Neural progenitor cell (in vitro differentiated cells): ENCODE measurements at regions not wholly inside any gene's neighbourhood (a gene's known extent, or its start where the extent isn't known, plus 50 kb on each side); places are given as distances from the start of the nearest gene placed in this dataset.

Experiments used
- DNase-seq: peaks from one replicate; pipeline ENCODE4 v3.0.0-alpha.2; 2016; ENCODE audit warnings: low spot score
- H2AFZ ChIP-seq: fragments of 200-600 bp; sonication (generic); replicated peaks from 2 replicates; pipeline ENCODE4 v1.6.1; 2016; ENCODE audit warnings: antibody characterized with exemption
- H3F3A ChIP-seq: fragments of 200-600 bp; sonication (generic); 2 replicates; pipeline ENCODE4 v1.6.1; 2016; ENCODE audit warnings: antibody characterized with exemption, low read depth
- H3K27ac ChIP-seq: fragments of 200-600 bp; sonication (generic); 2 replicates; pipeline ENCODE4 v1.5.1; 2016; ENCODE audit warnings: mild to moderate bottlenecking
- H3K27me3 ChIP-seq: fragments of 200-600 bp; sonication (generic); 2 replicates; pipeline ENCODE4 v1.6.1; 2016; ENCODE audit warnings: mild to moderate bottlenecking, moderate library complexity
- H3K36me3 ChIP-seq: fragments of 200-600 bp; sonication (generic); 2 replicates; pipeline ENCODE4 v1.5.1; 2016
- H3K4me1 ChIP-seq: fragments of 200-600 bp; sonication (generic); 2 replicates; pipeline ENCODE4 v1.6.1; 2016; ENCODE audit warnings: mixed run types
- H3K4me2 ChIP-seq: fragments of 200-600 bp; sonication (generic); 2 replicates; pipeline ENCODE4 v1.6.1; 2016
- H3K4me3 ChIP-seq: fragments of 200-600 bp; sonication (generic); 2 replicates; pipeline ENCODE4 v1.5.1; 2016
- H3K79me2 ChIP-seq: fragments of 200-600 bp; sonication (generic); 2 replicates; pipeline ENCODE4 v1.6.1; 2016; ENCODE audit warnings: low read depth
- H3K9ac ChIP-seq: fragments of 200-600 bp; sonication (generic); 2 replicates; pipeline ENCODE4 v1.6.1; 2016
- H3K9me3 ChIP-seq: fragments of 200-600 bp; sonication (generic); 2 replicates; pipeline ENCODE4 v1.5.1; 2016; ENCODE audit warnings: low read depth
- H4K20me1 ChIP-seq: fragments of 200-600 bp; sonication (generic); 2 replicates; pipeline ENCODE4 v1.6.1; 2016; ENCODE audit warnings: low read depth
- H3K27ac Mint-ChIP-seq: 3 replicates; pipeline ENCODE4 v1.8.0; 2021; ENCODE audit warnings: mixed read lengths
- H3K27me3 Mint-ChIP-seq: 2 replicates; pipeline ENCODE4 v1.8.0; 2022; ENCODE audit warnings: low read depth, mild to moderate bottlenecking, inconsistent platforms, moderate library complexity, mixed read lengths; ENCODE audit not compliant: insufficient read depth
- H3K36me3 Mint-ChIP-seq: 3 replicates; pipeline ENCODE4 v1.8.0; 2021; ENCODE audit warnings: mixed read lengths
- H3K4me1 Mint-ChIP-seq: 3 replicates; pipeline ENCODE4 v1.8.0; 2021; ENCODE audit warnings: mixed read lengths
- H3K4me3 Mint-ChIP-seq: 3 replicates; pipeline ENCODE4 v1.8.0; 2021; ENCODE audit warnings: mild to moderate bottlenecking, moderate library complexity, mixed read lengths
- H3K9me3 Mint-ChIP-seq: 3 replicates; pipeline ENCODE4 v1.8.0; 2020; ENCODE audit warnings: mixed read lengths
- EZH2 ChIP-seq: fragments of 200-600 bp; sonication (generic); IDR thresholded peaks from 2 replicates; pipeline ENCODE4 v1.6.1; 2017; ENCODE audit warnings: antibody characterized with exemption, mild to moderate bottlenecking, moderate library complexity
- EZH2phosphoT487 ChIP-seq: fragments of 200-600 bp; sonication (generic); IDR thresholded peaks from 2 replicates; pipeline ENCODE4 v1.6.1; 2017; ENCODE audit warnings: antibody characterized with exemption
- TF ChIP-seq, protein P1 (sequence below): fragments of 200-600 bp; sonication (generic); IDR thresholded peaks from 2 replicates; pipeline ENCODE4 v1.5.1; 2017; ENCODE audit warnings: antibody characterized with exemption, mild to moderate bottlenecking

DNA sequence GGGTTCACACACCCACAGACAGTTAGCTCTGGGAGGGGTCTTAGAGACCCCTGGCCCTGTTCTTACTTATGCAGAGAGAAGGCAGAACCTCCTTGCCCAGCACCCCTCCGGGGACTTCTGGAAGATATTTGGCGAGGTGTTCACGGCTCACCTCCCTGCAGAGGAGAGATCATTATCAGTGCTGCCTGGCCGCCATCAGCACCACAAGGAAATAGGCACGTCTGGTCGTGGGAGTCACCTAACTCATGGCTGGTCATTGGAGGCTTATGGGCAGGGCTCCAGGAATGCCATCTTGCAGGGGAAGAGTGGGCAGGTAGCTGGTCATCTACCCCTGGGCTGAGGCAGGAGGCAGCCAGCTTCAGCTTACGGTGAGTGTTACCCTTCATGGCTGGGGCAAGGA is 189.4 kb downstream of the RPS24 start:
- no peak overlapping the region for H3K4me3 ChIP-seq
- H3K4me2 ChIP-seq: no peak overlapping the region
- H3K4me1 ChIP-seq: no peaks in the 10 kb centered on the region
- no peaks in the 10 kb centered on the region for H4K20me1 ChIP-seq
- no peak overlapping the region for H3K9ac ChIP-seq
- Mint-ChIP-seq H3K36me3 (no peaks in the 10 kb centered on the region), H3K4me1 (peaks cover 15% of the 10 kb centered on the region), H3K9me3 (peaks cover 5% of the 10 kb centered on the region), H3K4me3 (no peak overlapping the region), H3K27ac (no peak overlapping the region), H3K27me3 (peaks cover 2% of the 10 kb centered on the region)
- no peaks in the 10 kb centered on the region for H3F3A ChIP-seq
- H3K27me3 ChIP-seq: no peaks in the 10 kb centered on the region
- no peaks in the 10 kb centered on the region for H3K36me3 ChIP-seq
- no peak overlapping the region for H2AFZ ChIP-seq
- DNase-seq: no peak
- H3K27ac ChIP-seq: no peak overlapping the region
- TF ChIP-seq, protein P1, sequence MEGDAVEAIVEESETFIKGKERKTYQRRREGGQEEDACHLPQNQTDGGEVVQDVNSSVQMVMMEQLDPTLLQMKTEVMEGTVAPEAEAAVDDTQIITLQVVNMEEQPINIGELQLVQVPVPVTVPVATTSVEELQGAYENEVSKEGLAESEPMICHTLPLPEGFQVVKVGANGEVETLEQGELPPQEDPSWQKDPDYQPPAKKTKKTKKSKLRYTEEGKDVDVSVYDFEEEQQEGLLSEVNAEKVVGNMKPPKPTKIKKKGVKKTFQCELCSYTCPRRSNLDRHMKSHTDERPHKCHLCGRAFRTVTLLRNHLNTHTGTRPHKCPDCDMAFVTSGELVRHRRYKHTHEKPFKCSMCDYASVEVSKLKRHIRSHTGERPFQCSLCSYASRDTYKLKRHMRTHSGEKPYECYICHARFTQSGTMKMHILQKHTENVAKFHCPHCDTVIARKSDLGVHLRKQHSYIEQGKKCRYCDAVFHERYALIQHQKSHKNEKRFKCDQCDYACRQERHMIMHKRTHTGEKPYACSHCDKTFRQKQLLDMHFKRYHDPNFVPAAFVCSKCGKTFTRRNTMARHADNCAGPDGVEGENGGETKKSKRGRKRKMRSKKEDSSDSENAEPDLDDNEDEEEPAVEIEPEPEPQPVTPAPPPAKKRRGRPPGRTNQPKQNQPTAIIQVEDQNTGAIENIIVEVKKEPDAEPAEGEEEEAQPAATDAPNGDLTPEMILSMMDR: no peak
- TF ChIP-seq EZH2 (no peak), EZH2phosphoT487 (no peak)
- H3K79me2 ChIP-seq: no peaks in the 10 kb centered on the region
- H3K9me3 ChIP-seq: no peaks in the 10 kb centered on the region

DNA sequence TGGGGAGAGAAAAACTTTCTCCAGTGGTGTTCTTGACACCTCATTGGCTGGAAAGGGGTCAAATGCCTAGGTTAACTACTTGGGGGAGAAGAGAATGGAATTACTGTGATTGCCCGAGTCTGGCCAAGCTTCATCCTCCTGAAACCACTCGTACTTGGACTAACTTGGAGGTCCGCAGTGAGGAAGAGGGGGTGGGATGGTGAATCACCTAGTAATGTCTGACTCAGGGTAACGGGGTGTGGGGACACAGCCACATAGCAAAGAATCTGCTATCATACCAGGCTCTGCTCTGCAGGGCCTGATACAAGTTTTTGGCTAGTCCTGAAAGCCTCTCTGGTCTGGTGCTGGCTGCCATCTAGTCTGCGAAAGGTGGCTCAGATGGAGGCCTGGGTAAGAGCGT is 190.9 kb downstream of the RPS24 start:
- no peak overlapping the region for H2AFZ ChIP-seq
- no peaks in the 10 kb centered on the region for H4K20me1 ChIP-seq
- no peaks in the 10 kb centered on the region for H3K4me1 ChIP-seq
- no peaks in the 10 kb centered on the region for H3K27me3 ChIP-seq
- Mint-ChIP-seq H3K4me3 (no peak overlapping the region), H3K9me3 (peaks cover 5% of the 10 kb centered on the region), H3K27me3 (peaks cover 5% of the 10 kb centered on the region), H3K36me3 (no peaks in the 10 kb centered on the region), H3K4me1 (peaks cover 2% of the 10 kb centered on the region), H3K27ac (no peak overlapping the region)
- H3K9ac ChIP-seq: no peak overlapping the region
- no peaks in the 10 kb centered on the region for H3K36me3 ChIP-seq
- no peak overlapping the region for H3K27ac ChIP-seq
- no peaks in the 10 kb centered on the region for H3F3A ChIP-seq
- no peaks in the 10 kb centered on the region for H3K9me3 ChIP-seq
- H3K4me3 ChIP-seq: no peak overlapping the region
- DNase-seq: no peak
- H3K4me2 ChIP-seq: no peak overlapping the region
- TF ChIP-seq, protein P1: no peak
- no peak for TF ChIP-seq EZH2
- no peak for TF ChIP-seq EZH2phosphoT487
- no peaks in the 10 kb centered on the region for H3K79me2 ChIP-seq

DNA sequence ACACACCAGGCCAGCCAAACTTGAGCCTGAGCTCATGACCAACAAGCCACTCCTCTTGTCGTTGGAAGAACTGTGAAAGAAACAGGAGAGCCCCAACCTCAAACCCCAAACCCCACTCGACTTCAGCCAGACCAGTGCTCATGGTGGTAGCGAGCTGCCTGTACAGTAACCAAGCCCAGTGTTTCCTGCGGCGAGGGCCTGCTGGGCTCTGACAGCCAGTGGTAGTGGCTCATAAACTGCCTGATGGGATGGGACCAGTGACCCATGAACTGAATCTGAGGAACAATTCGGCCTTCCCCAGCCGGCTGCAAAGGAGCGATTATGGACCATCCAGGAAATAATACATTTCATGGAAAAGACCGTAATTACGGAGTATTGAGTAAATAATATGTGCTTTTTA is 191.9 kb downstream of the RPS24 start:
- no peaks in the 10 kb centered on the region for H3K36me3 Mint-ChIP-seq

More for the DNA sequence above, 191.9 kb downstream of the RPS24 start:
- Mint-ChIP-seq H3K4me3 (no peak overlapping the region), H3K27ac (no peak overlapping the region), H3K9me3 (peaks cover under 1% of the 10 kb centered on the region), H3K4me1 (peaks cover 2% of the 10 kb centered on the region), H3K27me3 (peaks cover 12% of the 10 kb centered on the region)
- Histone ChIP-seq H3K27ac (no peak overlapping the region), H3K9me3 (no peaks in the 10 kb centered on the region), H3K4me3 (no peak overlapping the region), H3K36me3 (no peaks in the 10 kb centered on the region), H3F3A (no peaks in the 10 kb centered on the region), H3K27me3 (no peaks in the 10 kb centered on the region), H3K79me2 (no peaks in the 10 kb centered on the region), H4K20me1 (no peaks in the 10 kb centered on the region), H3K4me1 (no peaks in the 10 kb centered on the region), H3K9ac (no peak overlapping the region), H2AFZ (no peak overlapping the region), H3K4me2 (no peak overlapping the region)
- TF ChIP-seq EZH2 (no peak), EZH2phosphoT487 (no peak)
- TF ChIP-seq, protein P1: no peak
- no peak for DNase-seq
